NB4 (cell line): ENCODE measurements at regions not wholly inside any gene's neighbourhood (a gene's known extent, or its start where the extent isn't known, plus 50 kb on each side); places are given as distances from the start of the nearest gene placed in this dataset.

Source experiments
- CTCF ChIP-seq: IDR thresholded peaks from one replicate; pipeline ENCODE4 v1.5.1; 2012; ENCODE audit warnings: low read depth, low read length
- MAX ChIP-seq: IDR thresholded peaks from 2 replicates; pipeline ENCODE4 v1.6.1; 2011; ENCODE audit warnings: low read depth, low read length
- MYC ChIP-seq: IDR thresholded peaks from 2 replicates; pipeline ENCODE4 v1.6.1; 2011; ENCODE audit warnings: low read depth, low read length
- POLR2A ChIP-seq: IDR thresholded peaks from 2 replicates; pipeline ENCODE4 v1.6.1; 2011; ENCODE audit warnings: mild to moderate bottlenecking; ENCODE audit not compliant: insufficient read length; ENCODE audit errors: extremely low read depth

GRCh38 chr2:145874466-145874865 is 1354.5 kb upstream of the ZEB2 start:
- TF ChIP-seq CTCF = no peak
- TF ChIP-seq POLR2A = no peak
- no peak for TF ChIP-seq MAX
- TF ChIP-seq MYC = no peak
